ENCODE measurements at regions not wholly inside any gene's neighbourhood (a gene's known extent, or its start where the extent isn't known, plus 50 kb on each side); places are given as distances from the start of the nearest gene placed in this dataset.

GRCh38 chr3:139117883-139118760 lies 73.4 kb upstream of the PRR23C start:
- no peak overlapping the region for H3K4me3 ChIP-seq (ENCODE audit: low read depth, low read length)
- TF ChIP-seq CTCF (IDR thresholded peaks at IDR 0.05; ENCODE audit: low read depth, low read length) = no peak

- no peak for TF ChIP-seq CTCF (IDR thresholded peaks at IDR 0.05; ENCODE audit: low read depth, low read length)
- no peak overlapping the region for H3K4me3 ChIP-seq (ENCODE audit: low read depth, low read length)
These were observed 74.1 kb upstream of the PRR23C start for GRCh38 chr3:139118835-139119234.

- no peak overlapping the region for H3K4me3 ChIP-seq (ENCODE audit: low read depth, low read length)
These were observed 74.8 kb upstream of the PRR23C start for GRCh38 chr3:139119331-139120025.

GRCh38 chr3:139120086-139121056 lies 75.7 kb upstream of the PRR23C start:
- H3K4me3 ChIP-seq (ENCODE audit: low read depth, low read length) = no peak overlapping the region
- TF ChIP-seq CTCF (IDR thresholded peaks at IDR 0.05; ENCODE audit: low read depth, low read length) = no peak

More at GRCh38 chr3:139119331-139120025, 74.8 kb upstream of the PRR23C start:
- no peak for TF ChIP-seq CTCF (IDR thresholded peaks at IDR 0.05; ENCODE audit: low read depth, low read length)

GRCh38 chr3:139121513-139122220 lies 77.0 kb upstream of the PRR23C start:
- no peak for TF ChIP-seq CTCF (IDR thresholded peaks at IDR 0.05; ENCODE audit: low read depth, low read length)
- H3K4me3 ChIP-seq (ENCODE audit: low read depth, low read length) = no peak overlapping the region

- no peak for TF ChIP-seq CTCF (IDR thresholded peaks at IDR 0.05; ENCODE audit: low read depth, low read length)
- H3K4me3 ChIP-seq (ENCODE audit: low read depth, low read length) = no peak overlapping the region
These were observed 77.5 kb upstream of the PRR23C start for GRCh38 chr3:139122221-139122581.

All from WI38 (cell line).